ENCODE measurements at regions not wholly inside any gene's neighbourhood (a gene's known extent, or its start where the extent isn't known, plus 50 kb on each side); places are given as distances from the start of the nearest gene placed in this dataset.

DNA sequence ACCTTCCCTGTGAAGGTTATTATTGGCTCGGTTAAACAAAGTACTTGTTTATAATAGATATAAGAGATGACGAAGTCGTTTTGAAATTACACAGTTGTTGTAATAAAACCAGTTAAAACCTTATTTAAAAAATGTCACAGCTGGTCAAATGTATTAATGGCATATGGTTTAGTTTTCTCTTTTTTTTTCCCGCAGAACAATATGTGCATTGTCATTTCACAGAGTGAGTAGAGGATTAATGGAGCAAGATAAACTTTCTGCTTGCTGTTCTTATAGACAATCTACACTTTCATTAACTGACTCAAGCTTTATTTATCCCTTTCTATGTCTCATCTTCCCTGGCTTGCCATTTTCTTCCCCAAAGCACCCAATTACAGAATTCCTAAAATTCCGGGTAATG lies 404.3 kb upstream of the NPVF start:
- TF ChIP-seq POLR2AphosphoS5 (IDR thresholded peaks at IDR 0.05; ENCODE audit: low read depth, low read length) (no peak), POLR2A (IDR thresholded peaks at IDR 0.05; ENCODE audit: low read depth, low read length) (no peak)
